ENCODE measurements at regions not wholly inside any gene's neighbourhood (a gene's known extent, or its start where the extent isn't known, plus 50 kb on each side); places are given as distances from the start of the nearest gene placed in this dataset.
"Not testable (repeated sequence)": the region's sequence is repeated elsewhere in the genome, so short reads cannot be mapped to it uniquely, and the experiment has no call there.

GRCh38 chr9:85163415-85163814 lies 493.9 kb downstream of the NTRK2 start:
- no peak for DNase-seq (ENCODE audit: extremely low read depth, low read depth, low spot score)

DNA sequence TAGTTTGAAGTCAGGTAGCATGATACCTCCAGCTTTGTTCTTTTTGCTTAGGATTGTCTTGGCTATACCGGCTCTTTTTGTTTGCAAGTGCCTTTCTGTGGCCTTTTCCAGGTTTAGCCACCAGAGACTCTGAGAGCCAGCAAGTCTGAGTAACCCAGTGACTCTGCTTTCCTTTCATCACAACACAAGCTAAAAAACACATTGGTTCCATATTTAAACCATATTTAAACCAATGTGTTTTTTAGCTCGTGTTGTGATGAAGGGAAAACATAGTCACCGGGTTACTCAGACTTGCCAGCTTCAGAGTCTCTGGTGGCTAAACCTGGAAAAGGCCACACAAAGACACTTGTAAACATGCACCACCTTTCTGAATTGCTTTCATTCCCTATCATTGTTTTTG lies 493.3 kb downstream of the NTRK2 start:
- no peak for DNase-seq (ENCODE audit: extremely low read depth, low read depth, low spot score)

DNA sequence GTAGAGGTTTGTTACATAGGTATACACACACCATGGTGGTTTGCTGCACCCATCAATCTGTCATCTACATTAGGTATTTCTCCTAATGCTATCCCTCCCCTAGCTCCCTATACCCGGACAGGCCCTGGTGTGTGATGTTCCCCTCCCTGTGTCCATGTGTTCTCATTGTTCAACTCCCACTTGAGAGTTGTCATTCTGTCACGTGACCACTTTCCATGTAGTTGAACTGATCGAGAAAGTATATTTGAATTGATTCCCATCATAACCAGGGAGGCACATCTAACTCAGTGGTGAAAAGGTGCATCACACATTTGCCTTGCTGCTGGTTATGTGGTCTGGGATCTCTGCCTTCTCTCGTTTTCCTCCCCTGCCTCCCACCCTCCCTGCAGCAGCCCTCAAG lies 491.4 kb downstream of the NTRK2 start:
- not testable (repeated sequence) for DNase-seq (ENCODE audit: extremely low read depth, low read depth, low spot score)

DNA sequence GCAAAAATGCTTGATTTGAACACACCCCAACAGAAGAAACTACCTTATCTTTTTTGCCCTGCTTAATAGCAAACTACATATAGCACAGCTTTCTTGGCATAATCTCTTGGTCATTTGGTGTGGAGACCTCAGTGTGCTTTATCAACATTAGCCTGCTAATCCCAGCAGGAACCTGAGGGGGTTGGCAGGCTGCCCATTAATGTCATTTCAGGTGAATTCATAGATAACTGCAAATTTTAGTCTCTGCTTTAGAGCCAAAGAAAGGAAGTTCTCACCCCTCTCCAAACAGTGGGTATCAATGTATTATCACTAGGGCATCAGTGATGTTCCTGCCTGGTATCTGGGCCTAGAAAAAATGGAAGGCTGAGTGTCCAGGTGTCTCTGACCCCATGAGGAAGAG lies 489.0 kb downstream of the NTRK2 start:
- no peak for DNase-seq (ENCODE audit: extremely low read depth, low read depth, low spot score)

DNA sequence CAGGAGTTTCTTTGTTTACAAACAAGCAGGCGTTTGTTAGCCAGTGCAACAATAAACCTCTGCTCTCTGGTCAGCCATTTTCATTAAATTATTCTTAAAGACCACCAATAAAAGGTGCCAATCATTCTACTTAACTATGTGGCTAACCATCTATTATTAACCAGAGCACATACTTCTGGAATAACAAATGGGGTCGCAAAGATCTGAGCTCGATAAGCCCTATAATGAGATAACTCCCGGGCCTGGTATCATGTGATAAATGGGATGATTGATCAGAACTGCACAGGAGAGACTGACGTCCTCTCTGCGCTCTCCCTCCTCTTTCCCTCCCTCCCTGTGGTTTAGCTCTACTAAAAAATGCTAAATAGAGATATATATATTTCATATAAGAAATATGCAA lies 488.2 kb downstream of the NTRK2 start:
- no peak for DNase-seq (ENCODE audit: extremely low read depth, low read depth, low spot score)

DNA sequence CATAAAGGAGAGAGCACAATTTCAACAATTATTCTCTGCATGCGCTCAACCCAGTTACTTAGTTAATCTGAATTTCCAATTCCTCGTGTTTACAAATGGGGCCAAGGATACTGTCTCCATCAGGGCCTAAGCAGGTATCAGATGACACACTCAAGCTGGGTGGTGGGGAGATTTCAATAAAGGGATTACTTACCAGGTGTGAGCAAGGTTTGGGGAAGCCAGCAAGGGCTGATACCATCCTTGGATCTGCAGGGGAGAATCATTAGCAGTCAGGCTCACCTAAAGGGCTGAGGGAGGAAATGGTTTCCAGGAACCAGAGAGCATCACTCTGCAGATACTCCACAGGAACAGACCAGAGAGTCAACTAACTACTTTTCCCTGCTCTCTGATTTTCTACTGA lies 487.1 kb downstream of the NTRK2 start:
- no peak for DNase-seq (ENCODE audit: extremely low read depth, low read depth, low spot score)

DNA sequence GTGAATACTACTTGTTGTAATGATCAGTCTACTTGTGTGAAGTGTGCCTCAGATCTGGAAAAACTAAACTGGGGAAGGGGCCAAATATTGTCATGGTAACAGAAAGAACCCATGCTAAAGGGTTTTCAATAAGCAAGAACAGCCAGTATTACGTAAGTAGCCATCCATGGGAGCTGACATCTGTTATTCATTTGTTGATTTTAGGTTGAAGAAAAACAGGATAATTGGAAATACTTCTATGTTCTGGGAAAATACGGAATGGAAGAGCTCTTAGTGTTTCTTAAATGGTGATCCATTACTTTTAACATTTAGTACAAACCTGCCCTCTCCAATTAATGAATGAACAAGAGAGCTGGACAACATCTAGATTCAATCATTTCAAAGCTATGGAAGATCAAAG lies 485.8 kb downstream of the NTRK2 start:
- no peak for DNase-seq (ENCODE audit: extremely low read depth, low read depth, low spot score)

DNA sequence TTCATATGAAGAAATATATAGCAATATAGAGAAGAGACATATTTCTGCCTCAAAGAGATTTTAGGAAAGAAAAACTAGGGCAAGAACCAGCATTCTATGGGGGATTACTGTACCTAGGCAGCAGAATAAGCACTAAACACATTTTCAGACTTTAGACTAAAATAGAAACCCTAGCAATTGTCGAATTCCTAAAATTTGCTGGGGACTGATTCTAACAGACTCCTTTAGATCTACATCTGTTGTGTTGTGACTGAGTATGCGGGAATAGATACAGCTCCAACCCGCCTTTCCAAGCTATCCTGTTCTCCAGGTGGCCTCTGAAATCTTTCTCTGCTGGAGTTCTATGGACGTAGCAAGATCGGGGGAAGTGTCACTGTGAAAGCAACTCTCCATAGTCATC lies 482.2 kb downstream of the NTRK2 start:
- DNase-seq (ENCODE audit: extremely low read depth, low read depth, low spot score), result no peak

- DNase-seq (ENCODE audit: extremely low read depth, low read depth, low spot score), result no peak
Measured at GRCh38 chr9:85151162-85151561, 481.6 kb downstream of the NTRK2 start.

DNA sequence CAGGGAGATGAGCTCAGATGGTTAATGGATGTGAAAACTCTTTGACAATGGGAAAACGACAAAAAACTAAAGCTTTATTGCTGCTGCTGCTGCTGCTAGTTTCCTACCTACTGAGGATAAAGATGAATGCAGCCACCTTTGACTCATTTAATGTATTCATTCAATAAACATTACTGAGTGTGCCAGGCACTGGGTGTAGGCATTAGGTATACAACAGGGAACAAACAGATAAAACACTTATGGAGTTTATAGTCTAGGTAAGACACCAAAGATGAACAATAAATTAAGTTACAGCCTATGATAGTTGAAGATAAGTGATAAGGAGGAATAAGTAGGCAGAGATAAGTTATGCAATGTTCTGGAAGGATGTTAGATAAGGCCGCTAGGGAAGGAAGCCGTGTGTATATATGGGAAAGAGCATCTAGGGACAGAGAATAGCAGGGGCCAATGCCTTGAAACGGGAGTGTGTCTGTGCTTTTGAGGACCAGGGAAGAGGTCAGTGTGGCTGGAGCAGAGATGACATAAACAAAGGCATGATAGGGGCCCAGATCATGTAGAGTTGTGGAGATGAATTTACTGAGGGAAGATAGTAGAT lies 477.6 kb downstream of the NTRK2 start:
- DNase-seq (ENCODE audit: extremely low read depth, low read depth, low spot score), result no peak

DNA sequence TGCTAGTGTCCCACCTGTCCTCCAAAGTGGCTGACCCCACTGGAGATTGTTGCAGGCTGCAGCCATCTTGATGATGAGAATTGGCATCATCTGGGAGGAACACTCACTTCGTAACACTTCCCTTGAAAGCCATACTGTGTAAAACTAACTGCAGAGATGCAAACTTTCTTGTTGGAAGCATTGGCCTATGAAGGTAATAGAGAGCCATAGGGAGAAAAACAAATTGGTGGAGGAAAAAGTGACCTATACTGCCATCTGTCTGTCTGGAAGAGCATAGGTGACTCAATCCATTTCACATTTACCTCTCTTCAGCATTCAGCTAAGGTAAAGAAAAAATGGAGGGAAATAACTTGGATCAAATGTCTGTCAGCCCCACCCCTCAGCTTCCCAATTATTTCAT lies 473.4 kb downstream of the NTRK2 start:
- DNase-seq (ENCODE audit: extremely low read depth, low read depth, low spot score), result no peak

DNA sequence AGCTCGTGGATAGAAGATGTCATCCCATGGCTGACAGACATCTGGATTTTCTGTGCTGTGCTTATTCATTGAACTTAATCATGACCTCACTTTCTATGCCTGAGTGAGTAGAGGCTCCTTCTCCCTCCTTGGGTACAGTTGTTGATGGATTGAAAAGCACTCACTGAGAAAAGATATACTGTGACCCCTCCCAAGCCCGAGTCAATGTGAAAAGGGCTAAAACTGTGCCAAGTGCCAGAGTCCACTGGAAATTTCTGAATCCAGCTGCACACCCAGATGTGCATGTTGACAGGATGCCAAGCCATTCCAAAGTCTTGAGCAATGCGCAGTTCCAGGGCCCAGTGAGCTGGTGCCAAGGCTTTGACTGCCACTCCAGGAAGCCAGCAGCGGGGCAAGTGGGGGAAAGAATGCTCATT lies 473.0 kb downstream of the NTRK2 start:
- no peak for DNase-seq (ENCODE audit: extremely low read depth, low read depth, low spot score)

DNA sequence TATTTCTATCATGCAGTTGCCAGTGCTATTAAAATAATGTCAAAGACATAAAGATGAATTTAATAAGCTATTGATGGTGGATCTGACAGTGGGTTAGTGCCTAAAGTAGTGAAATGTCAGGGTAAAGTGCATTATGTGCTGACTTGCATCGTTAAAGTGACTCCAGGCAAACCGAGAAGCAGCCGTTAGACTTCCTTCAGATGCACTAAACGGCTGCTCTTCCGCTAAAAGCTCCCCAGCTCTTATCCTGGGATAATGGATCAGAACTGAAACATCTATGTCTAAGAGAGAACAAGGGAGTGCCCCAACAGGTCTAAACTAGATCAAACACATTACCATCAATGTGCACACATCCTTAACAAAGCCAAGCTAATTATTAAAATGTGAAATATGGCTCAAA lies 468.2 kb downstream of the NTRK2 start:
- no peak for DNase-seq (ENCODE audit: extremely low read depth, low read depth, low spot score)

GRCh38 chr9:85136987-85137386 lies 467.5 kb downstream of the NTRK2 start:
- DNase-seq (ENCODE audit: extremely low read depth, low read depth, low spot score), result no peak

- no peak for DNase-seq (ENCODE audit: extremely low read depth, low read depth, low spot score)
Measured at GRCh38 chr9:85136507-85136906, 467.0 kb downstream of the NTRK2 start.

DNA sequence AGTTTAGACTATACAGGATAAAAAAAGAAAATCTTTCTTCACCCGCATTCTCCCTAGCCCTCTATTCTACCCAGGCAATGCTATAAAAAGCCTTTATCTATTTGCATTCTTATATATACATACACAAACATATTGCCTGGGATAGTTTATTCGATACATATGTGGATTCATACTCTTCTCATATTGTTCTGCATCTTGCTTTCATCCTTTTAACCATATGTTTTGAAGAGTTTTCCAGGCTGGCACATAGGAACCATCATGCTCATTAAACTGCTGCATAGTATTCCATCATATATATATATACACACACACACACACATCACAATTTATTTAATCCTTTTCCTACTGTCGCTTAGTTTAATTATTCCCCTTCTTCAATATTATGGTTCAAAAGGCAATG lies 461.2 kb downstream of the NTRK2 start:
- DNase-seq (ENCODE audit: extremely low read depth, low read depth, low spot score), result no peak

DNA sequence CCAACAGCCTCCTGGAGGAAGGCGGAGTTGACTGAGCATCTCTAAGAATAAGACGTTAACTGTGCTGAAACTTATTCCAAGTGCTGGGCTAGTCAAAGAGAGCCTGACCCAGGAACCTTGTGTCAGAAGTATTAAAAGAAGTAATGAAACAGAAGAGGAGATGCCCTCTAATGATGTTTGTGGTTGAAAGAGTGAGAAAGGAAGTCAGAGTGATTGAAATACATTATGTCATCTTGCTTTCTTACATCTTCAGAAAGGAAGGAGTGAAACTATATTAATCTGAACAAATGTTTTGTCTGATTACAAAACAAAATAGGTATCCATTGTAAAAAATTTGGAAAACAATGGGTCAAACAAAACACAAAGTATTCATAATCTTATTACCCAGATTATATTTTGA lies 460.7 kb downstream of the NTRK2 start:
- no peak for DNase-seq (ENCODE audit: extremely low read depth, low read depth, low spot score)

- no peak for DNase-seq (ENCODE audit: extremely low read depth, low read depth, low spot score)
Measured at GRCh38 chr9:85129514-85129913, 460.0 kb downstream of the NTRK2 start.

GRCh38 chr9:85118990-85119755 lies 449.6 kb downstream of the NTRK2 start:
- no peak for DNase-seq (ENCODE audit: extremely low read depth, low read depth, low spot score)

DNA sequence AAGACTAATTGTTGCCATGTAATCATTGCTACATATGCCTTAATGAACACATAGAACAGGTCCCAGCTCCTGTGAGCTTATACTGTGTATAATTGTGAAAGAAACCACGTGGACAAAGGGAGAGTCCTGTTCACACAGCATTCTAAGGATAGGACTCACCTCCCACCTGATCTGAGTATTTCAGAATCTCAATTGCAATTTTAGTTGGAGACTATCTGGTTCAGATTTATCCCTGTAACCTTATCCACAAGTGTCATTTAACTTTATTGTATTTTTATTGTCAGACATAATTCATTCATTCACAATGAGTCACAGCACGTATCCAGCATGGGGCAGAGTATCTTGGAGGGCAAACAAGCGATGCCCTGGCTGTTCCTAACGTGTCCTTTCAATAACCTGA lies 448.3 kb downstream of the NTRK2 start:
- DNase-seq (ENCODE audit: extremely low read depth, low read depth, low spot score), result no peak

GRCh38 chr9:85115473-85115872 lies 445.9 kb downstream of the NTRK2 start:
- no peak for DNase-seq (ENCODE audit: extremely low read depth, low read depth, low spot score)

DNA sequence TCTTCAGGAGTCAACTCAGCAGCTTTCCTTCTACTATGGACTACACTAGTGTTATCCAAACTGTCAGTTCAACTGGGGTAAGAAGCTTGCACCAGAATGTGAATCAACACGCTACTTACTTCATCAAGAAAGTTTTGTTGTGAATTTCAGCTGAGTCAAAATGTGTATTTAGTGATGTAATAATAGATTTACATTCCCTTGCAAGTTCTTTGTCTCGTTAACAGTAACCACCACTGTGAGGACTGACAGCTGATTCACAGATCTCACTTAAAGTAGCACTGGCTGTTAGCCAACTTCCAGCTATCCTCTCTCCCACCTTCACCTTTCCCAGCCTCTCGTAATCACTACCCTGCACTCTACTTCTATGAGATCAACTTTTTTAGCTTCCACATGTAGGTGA lies 445.3 kb downstream of the NTRK2 start:
- DNase-seq (ENCODE audit: extremely low read depth, low read depth, low spot score), result no peak

DNA sequence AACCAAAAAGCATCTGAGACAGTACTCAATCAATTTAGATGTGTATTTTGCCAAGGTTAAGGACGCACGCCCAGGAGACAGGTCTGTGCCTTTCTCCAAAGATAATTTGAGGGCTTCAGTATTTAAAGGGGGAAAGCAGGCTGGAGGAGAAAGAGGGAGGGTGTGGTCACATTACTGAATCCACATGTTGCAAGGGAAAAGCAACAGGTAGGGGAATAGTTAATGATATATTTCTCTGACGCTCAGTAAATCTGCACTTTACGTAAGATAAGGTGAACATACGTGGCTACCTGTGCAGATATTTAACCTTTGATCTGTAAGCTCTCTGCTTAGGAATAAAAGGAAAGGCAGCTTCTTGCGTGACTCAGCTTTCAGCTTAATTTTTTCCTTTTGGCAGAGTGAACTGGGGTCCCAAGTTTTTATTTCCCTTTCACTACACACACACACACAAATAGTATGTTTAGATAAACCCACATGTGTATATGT lies 443.4 kb downstream of the NTRK2 start:
- no peak for DNase-seq (ENCODE audit: extremely low read depth, low read depth, low spot score)
